Left cardiac atrium (tissue), 4 donors: ENCODE measurements at regions not wholly inside any gene's neighbourhood (a gene's known extent, or its start where the extent isn't known, plus 50 kb on each side); places are given as distances from the start of the nearest gene placed in this dataset.
"Not testable (repeated sequence)": the region's sequence is repeated elsewhere in the genome, so short reads cannot be mapped to it uniquely, and the experiment has no call there.

ENCODE experiments used
- ATAC-seq, 2 donors: fragments of 200-7000 bp; cut with Tn5 transposase; one replicate each; pipeline ENCODE4 v1.9.1; 2020; ENCODE audit warnings: mild to moderate bottlenecking in 2 of 2, moderate library complexity in 2 of 2
- DNase-seq: peaks from one replicate; pipeline ENCODE4 v3.0.0-alpha.2; 2020
- intact Hi-C, 2 donors: fragments of 100-400 bp; cut with DNase I; formaldehyde crosslinking; loops; one replicate each; pipeline versions ENCODE4 v1.14.1 to v1.15.1; 2022 to 2023
- donor health status: DM: no; HTN: yes; CAD: no.
- donor health status: DM: no; HTN: yes; CAD: no; lungs with severe emphysema.
- donor health status: DM: yes; HTN: yes; CAD: no.
- donor health status: Dilated cardiomyopathy.

GRCh38 chr2:84022810-84023431 lies 436.2 kb downstream of the SUCLG1 start:
- intact Hi-C loops: loop anchor here (5.0 kb wide), 1 partner anchor 289 kb away; no protein-coding TSS in a partner anchor
- DNase-seq (no peak), ATAC-seq (no peak)

- no peak for ATAC-seq
- intact Hi-C loops: no loop called here
Observed at GRCh38 chr2:84017010-84017409, 442.1 kb downstream of the SUCLG1 start.

GRCh38 chr2:84016183-84016582 lies 442.9 kb downstream of the SUCLG1 start:
- ATAC-seq (no peak), DNase-seq (no peak)
- intact Hi-C loops: no loop called here

More at GRCh38 chr2:84017010-84017409, 442.1 kb downstream of the SUCLG1 start:
- DNase-seq: no peak

GRCh38 chr2:83997889-83998288 lies 461.2 kb downstream of the SUCLG1 start:
- ATAC-seq (no peak), DNase-seq (no peak)
- intact Hi-C loops: no loop called here

GRCh38 chr2:83994633-83995179 lies 464.4 kb downstream of the SUCLG1 start:
- intact Hi-C loops: no loop called here
- ATAC-seq: no peak
- DNase-seq: no peak

GRCh38 chr2:83993873-83994632 lies 465.0 kb downstream of the SUCLG1 start:
- ATAC-seq (no peak), DNase-seq (no peak)
- intact Hi-C loops: no loop called here

- ATAC-seq (no peak), DNase-seq (no peak)
- intact Hi-C loops: no loop called here
Observed at GRCh38 chr2:83991992-83992391, 467.1 kb downstream of the SUCLG1 start.

GRCh38 chr2:83990636-83991035 lies 468.4 kb downstream of the SUCLG1 start:
- intact Hi-C loops: no loop called here
- ATAC-seq: no peak
- DNase-seq: no peak

- intact Hi-C loops, DNase-seq, ATAC-seq: not testable (repeated sequence)
Observed at GRCh38 chr2:83976628-83977027, 482.5 kb downstream of the SUCLG1 start.

- ATAC-seq (no peak), DNase-seq (no peak)
- intact Hi-C loops: no loop called here
Observed at GRCh38 chr2:83972128-83972527, 487.0 kb downstream of the SUCLG1 start.

GRCh38 chr2:83971547-83971946 lies 487.5 kb downstream of the SUCLG1 start:
- no peak for ATAC-seq
- no peak for DNase-seq
- intact Hi-C loops: no loop called here

- ATAC-seq (no peak), DNase-seq (no peak)
- intact Hi-C loops: no loop called here
Observed at GRCh38 chr2:83970217-83970929, 488.7 kb downstream of the SUCLG1 start.

GRCh38 chr2:83969085-83969484 lies 490.0 kb downstream of the SUCLG1 start:
- DNase-seq (no peak), ATAC-seq (no peak)
- intact Hi-C loops: no loop called here

GRCh38 chr2:83967854-83968253 lies 491.2 kb downstream of the SUCLG1 start:
- intact Hi-C loops: no loop called here
- no peak for ATAC-seq
- DNase-seq: no peak

- DNase-seq, ATAC-seq, intact Hi-C loops: not testable (repeated sequence)
Observed at GRCh38 chr2:83966946-83967345, 492.1 kb downstream of the SUCLG1 start.

GRCh38 chr2:83961512-83961911 lies 497.6 kb downstream of the SUCLG1 start:
- intact Hi-C loops: no loop called here
- no peak for DNase-seq
- no peak for ATAC-seq

- no peak for ATAC-seq
- intact Hi-C loops: no loop called here
- no peak for DNase-seq
Observed at GRCh38 chr2:83960371-83960770, 498.7 kb downstream of the SUCLG1 start.

- no peak for ATAC-seq
- intact Hi-C loops: no loop called here
- DNase-seq: no peak
Observed at GRCh38 chr2:83959266-83959665, 499.8 kb downstream of the SUCLG1 start.

- ATAC-seq: no peak
- intact Hi-C loops: no loop called here
- DNase-seq: no peak
Observed at GRCh38 chr2:83956991-83957390, 502.1 kb downstream of the SUCLG1 start.

GRCh38 chr2:83953697-83954096 lies 505.4 kb downstream of the SUCLG1 start:
- intact Hi-C loops: no loop called here
- ATAC-seq (no peak), DNase-seq (no peak)
